Neural crest cell (in vitro differentiated cells): ENCODE measurements at regions not wholly inside any gene's neighbourhood (a gene's known extent, or its start where the extent isn't known, plus 50 kb on each side); places are given as distances from the start of the nearest gene placed in this dataset.

ENCODE experiments used
- DNase-seq: peaks from one replicate; pipeline ENCODE4 v3.0.0; 2021; ENCODE audit warnings: low read depth, mixed read lengths, low spot score
- H3K27ac Mint-ChIP-seq: one replicate; pipeline ENCODE4 v1.8.0; 2021; ENCODE audit warnings: mild to moderate bottlenecking, mixed read lengths; ENCODE audit not compliant: unreplicated experiment
- H3K27me3 Mint-ChIP-seq: 2 replicates; pipeline ENCODE4 v1.8.0; 2021; ENCODE audit warnings: low read depth, mild to moderate bottlenecking, mixed read lengths
- H3K36me3 Mint-ChIP-seq: 2 replicates; pipeline ENCODE4 v1.8.0; 2021; ENCODE audit warnings: low read depth, mild to moderate bottlenecking, mixed read lengths
- H3K4me1 Mint-ChIP-seq: 2 replicates; pipeline ENCODE4 v1.8.0; 2021; ENCODE audit warnings: mixed read lengths
- H3K4me3 Mint-ChIP-seq: one replicate; pipeline ENCODE4 v1.8.0; 2021; ENCODE audit warnings: mild to moderate bottlenecking, mixed read lengths
- H3K9me3 Mint-ChIP-seq: 2 replicates; pipeline ENCODE4 v1.8.0; 2021; ENCODE audit warnings: mixed read lengths
- TF ChIP-seq, protein P1 (sequence below): fragments of 200-600 bp; sonication (generic); conservative IDR thresholded peaks from 2 replicates; pipeline ENCODE4 v1.5.0; 2021; ENCODE audit warnings: antibody characterized with exemption, mild to moderate bottlenecking

DNA sequence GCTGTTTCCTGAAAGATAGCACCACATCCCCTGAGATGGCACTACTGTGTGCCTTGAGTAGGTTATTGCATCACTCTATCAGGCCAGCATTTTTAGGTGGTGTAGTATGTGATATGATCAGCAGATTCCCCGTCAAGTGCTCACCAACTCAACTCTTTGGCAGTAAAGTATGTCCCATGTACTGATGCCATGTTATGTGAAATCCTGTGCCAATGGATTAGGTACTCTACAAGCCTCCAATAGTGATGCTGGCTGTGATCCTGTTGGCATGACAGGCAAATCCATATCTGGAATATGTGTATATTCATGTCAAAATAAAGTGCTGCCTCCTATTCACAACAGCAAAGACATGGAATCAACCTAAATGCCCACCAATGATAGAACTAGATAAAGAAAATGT, 137.2 kb upstream of the CAMK1G start:
- Mint-ChIP-seq H3K27ac (no peak overlapping the region), H3K4me3 (no peak overlapping the region), H3K36me3 (no peaks in the 10 kb centered on the region), H3K27me3 (no peaks in the 10 kb centered on the region), H3K4me1 (no peaks in the 10 kb centered on the region), H3K9me3 (peaks cover 3% of the 10 kb centered on the region)
- DNase-seq, result no peak
- TF ChIP-seq, protein P1, sequence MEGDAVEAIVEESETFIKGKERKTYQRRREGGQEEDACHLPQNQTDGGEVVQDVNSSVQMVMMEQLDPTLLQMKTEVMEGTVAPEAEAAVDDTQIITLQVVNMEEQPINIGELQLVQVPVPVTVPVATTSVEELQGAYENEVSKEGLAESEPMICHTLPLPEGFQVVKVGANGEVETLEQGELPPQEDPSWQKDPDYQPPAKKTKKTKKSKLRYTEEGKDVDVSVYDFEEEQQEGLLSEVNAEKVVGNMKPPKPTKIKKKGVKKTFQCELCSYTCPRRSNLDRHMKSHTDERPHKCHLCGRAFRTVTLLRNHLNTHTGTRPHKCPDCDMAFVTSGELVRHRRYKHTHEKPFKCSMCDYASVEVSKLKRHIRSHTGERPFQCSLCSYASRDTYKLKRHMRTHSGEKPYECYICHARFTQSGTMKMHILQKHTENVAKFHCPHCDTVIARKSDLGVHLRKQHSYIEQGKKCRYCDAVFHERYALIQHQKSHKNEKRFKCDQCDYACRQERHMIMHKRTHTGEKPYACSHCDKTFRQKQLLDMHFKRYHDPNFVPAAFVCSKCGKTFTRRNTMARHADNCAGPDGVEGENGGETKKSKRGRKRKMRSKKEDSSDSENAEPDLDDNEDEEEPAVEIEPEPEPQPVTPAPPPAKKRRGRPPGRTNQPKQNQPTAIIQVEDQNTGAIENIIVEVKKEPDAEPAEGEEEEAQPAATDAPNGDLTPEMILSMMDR, result no peak

DNA sequence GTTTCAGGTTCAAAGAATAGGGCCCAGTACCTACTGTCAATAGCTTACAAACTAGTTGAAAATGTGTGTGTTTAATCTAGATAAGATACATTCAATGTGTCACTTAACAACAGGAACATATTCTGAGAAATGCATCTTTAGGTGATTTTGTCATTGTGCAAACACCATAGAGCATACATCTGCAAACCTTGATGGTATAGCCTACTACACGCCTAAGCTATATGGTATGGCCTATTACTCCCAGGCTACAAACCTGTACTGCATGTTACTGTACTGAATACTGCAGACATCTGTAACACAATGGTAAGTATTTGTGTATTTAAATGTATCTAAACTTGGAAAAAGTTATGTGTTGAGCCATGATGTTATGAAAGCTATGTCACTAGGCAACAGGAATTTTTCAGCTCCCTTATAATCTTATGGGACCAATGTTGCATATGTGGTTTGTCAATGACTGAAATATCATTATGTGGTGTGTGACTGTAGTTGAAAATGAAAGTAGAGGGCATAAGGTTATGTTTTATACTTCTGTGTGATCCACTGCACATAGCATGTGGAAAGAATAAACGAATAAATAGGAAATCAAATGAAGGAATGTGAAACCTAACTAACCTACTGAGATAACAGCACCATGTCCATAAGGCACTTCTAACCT, 129.0 kb upstream of the CAMK1G start:
- Mint-ChIP-seq H3K27ac (no peak overlapping the region), H3K4me1 (peaks cover 20% of the 10 kb centered on the region), H3K27me3 (peaks cover 1% of the 10 kb centered on the region), H3K9me3 (no peaks in the 10 kb centered on the region), H3K36me3 (no peaks in the 10 kb centered on the region), H3K4me3 (no peak overlapping the region)
- DNase-seq, result no peak
- TF ChIP-seq, protein P1, result no peak

DNA sequence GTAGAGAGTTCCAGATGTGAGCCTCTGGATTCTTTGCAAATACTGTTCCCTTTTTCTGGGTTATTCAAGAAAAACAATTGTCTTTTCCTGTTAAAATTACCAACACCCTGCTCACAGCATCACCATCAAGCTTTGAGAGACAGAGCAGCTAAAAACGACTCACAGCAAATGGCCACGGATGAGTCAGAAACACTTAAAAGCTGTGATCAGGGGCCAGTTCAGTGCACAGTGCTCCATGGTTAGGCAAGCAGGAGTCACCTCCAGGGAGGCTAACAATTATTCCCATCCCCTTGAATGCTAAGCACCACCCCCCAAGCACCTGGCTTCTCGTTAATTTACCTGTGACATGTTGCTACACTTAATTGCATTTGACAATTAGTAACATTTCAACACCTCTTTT, 128.4 kb upstream of the CAMK1G start:
- Mint-ChIP-seq H3K27me3 (peaks cover 3% of the 10 kb centered on the region), H3K4me3 (no peak overlapping the region), H3K27ac (no peak overlapping the region), H3K36me3 (no peaks in the 10 kb centered on the region), H3K9me3 (no peaks in the 10 kb centered on the region), H3K4me1 (peaks cover 20% of the 10 kb centered on the region)
- TF ChIP-seq, protein P1, result no peak
- no peak for DNase-seq

DNA sequence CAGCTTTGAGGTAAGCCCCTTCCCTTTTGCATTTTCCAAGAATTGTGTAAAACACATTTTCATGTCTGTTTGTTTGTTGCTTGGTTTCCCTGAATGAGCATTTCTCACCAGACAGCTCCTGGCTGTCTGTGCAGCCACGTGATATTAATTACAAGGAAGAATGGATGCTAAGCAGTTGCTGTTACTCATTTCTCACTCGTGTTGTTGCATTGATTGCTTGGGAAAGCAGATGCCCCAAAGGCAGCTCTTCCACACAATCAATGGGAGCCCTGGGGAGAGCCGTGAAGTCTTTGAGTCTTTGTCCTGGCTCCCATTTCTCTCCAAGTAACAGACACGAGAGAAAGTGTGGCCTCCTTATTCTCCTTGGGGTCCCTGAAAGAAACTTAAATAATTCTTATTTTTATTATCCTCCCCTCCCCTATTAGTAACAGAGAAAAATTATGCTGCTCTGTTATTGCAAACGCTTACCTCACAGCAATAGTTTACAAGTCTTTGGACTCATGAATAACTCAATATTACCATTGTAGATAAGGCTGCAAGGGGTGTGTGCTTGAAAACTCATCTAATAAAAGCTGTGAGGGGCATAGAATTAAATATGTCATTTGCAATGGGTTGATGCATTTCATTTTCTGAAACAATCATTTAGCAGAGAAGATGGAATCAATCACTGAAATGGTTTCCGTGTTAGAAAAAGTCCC, 127.7 kb upstream of the CAMK1G start:
- peaks cover 3% of the 10 kb centered on the region for H3K27me3 Mint-ChIP-seq
- no peaks in the 10 kb centered on the region for H3K9me3 Mint-ChIP-seq
- TF ChIP-seq, protein P1, result no peak
- DNase-seq, result no peak
- peaks cover 20% of the 10 kb centered on the region for H3K4me1 Mint-ChIP-seq
- H3K36me3 Mint-ChIP-seq, result no peaks in the 10 kb centered on the region
- H3K27ac Mint-ChIP-seq, result peak overlapping the region; percentile 81
- no peak overlapping the region for H3K4me3 Mint-ChIP-seq

DNA sequence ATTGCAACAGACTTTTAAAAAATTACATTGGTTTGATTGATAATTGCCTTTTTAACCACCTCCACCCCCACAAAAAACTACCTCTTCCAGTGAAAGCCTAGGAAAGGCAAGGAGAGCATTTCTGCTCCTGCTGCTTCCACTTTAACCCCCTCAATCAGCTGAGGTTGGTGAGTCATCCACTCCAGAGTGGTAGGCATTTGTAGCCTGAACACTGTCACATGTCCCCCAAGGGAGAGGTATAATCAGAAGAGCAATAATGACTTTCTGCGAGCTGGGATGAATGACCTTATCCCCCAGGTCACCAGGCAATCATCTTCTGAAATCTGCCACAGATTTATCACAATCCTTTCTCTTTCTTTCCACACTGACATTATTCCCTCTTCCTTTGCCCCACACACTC, 126.6 kb upstream of the CAMK1G start:
- H3K27me3 Mint-ChIP-seq, result peaks cover 3% of the 10 kb centered on the region
- peaks cover 20% of the 10 kb centered on the region for H3K4me1 Mint-ChIP-seq
- no peak overlapping the region for H3K4me3 Mint-ChIP-seq
- no peak for DNase-seq
- peaks cover 5% of the 10 kb centered on the region for H3K9me3 Mint-ChIP-seq
- H3K36me3 Mint-ChIP-seq, result no peaks in the 10 kb centered on the region
- H3K27ac Mint-ChIP-seq, result peak overlapping the region; percentile 16
- TF ChIP-seq, protein P1, result no peak
